NCI-H2107 treated with DMSO at 0.1 percent for 48 hours (cell line): ENCODE measurements at regions not wholly inside any gene's neighbourhood (a gene's known extent, or its start where the extent isn't known, plus 50 kb on each side); places are given as distances from the start of the nearest gene placed in this dataset.
"Not testable (repeated sequence)": the region's sequence is repeated elsewhere in the genome, so short reads cannot be mapped to it uniquely, and the experiment has no call there.

Source experiments
- DNase-seq: peaks from one replicate; lab custom pipeline; 2025; ENCODE audit not compliant: unreplicated experiment; lab: John Stamatoyannopoulos, UW

- DNase-seq, result no peak
These were observed 109.2 kb downstream of the BASP1 start for GRCh38 chr5:17326600-17327037.

- DNase-seq, result no peak
These were observed 109.7 kb downstream of the BASP1 start for GRCh38 chr5:17327048-17327625.

GRCh38 chr5:17329571-17329970 lies 112.1 kb downstream of the BASP1 start:
- no peak for DNase-seq

- no peak for DNase-seq
These were observed 113.0 kb downstream of the BASP1 start for GRCh38 chr5:17330386-17330785.

GRCh38 chr5:17331651-17332050 lies 114.2 kb downstream of the BASP1 start:
- DNase-seq, result no peak

- DNase-seq, result no peak
These were observed 116.3 kb downstream of the BASP1 start for GRCh38 chr5:17333755-17334154.

- DNase-seq, result no peak
These were observed 118.6 kb downstream of the BASP1 start for GRCh38 chr5:17336054-17336453.

- DNase-seq, result not testable (repeated sequence)
These were observed 119.3 kb downstream of the BASP1 start for GRCh38 chr5:17336723-17337122.

- DNase-seq, result no peak
These were observed 122.4 kb downstream of the BASP1 start for GRCh38 chr5:17339841-17340240.

GRCh38 chr5:17340379-17340778 lies 122.9 kb downstream of the BASP1 start:
- DNase-seq, result no peak

GRCh38 chr5:17340819-17341218 lies 123.4 kb downstream of the BASP1 start:
- no peak for DNase-seq

GRCh38 chr5:17343675-17344074 lies 126.2 kb downstream of the BASP1 start:
- DNase-seq, result peak; percentile 37

GRCh38 chr5:17346811-17347210 lies 129.4 kb downstream of the BASP1 start:
- DNase-seq, result no peak

GRCh38 chr5:17352223-17352622 lies 134.8 kb downstream of the BASP1 start:
- no peak for DNase-seq

- DNase-seq, result no peak
These were observed 136.8 kb downstream of the BASP1 start for GRCh38 chr5:17354265-17354664.

- DNase-seq, result no peak
These were observed 138.3 kb downstream of the BASP1 start for GRCh38 chr5:17355586-17356346.

- DNase-seq, result no peak
These were observed 139.1 kb downstream of the BASP1 start for GRCh38 chr5:17356551-17356950.

GRCh38 chr5:17357504-17357903 lies 140.1 kb downstream of the BASP1 start:
- no peak for DNase-seq

- no peak for DNase-seq
These were observed 140.0 kb upstream of the TAF11L2 start for GRCh38 chr5:17358031-17358430.

GRCh38 chr5:17359451-17360011 lies 138.5 kb upstream of the TAF11L2 start:
- no peak for DNase-seq

GRCh38 chr5:17360879-17361278 lies 137.2 kb upstream of the TAF11L2 start:
- DNase-seq, result no peak

- no peak for DNase-seq
These were observed 136.7 kb upstream of the TAF11L2 start for GRCh38 chr5:17361331-17361730.
